ENCODE measurements at regions not wholly inside any gene's neighbourhood (a gene's known extent, or its start where the extent isn't known, plus 50 kb on each side); places are given as distances from the start of the nearest gene placed in this dataset.

DNA sequence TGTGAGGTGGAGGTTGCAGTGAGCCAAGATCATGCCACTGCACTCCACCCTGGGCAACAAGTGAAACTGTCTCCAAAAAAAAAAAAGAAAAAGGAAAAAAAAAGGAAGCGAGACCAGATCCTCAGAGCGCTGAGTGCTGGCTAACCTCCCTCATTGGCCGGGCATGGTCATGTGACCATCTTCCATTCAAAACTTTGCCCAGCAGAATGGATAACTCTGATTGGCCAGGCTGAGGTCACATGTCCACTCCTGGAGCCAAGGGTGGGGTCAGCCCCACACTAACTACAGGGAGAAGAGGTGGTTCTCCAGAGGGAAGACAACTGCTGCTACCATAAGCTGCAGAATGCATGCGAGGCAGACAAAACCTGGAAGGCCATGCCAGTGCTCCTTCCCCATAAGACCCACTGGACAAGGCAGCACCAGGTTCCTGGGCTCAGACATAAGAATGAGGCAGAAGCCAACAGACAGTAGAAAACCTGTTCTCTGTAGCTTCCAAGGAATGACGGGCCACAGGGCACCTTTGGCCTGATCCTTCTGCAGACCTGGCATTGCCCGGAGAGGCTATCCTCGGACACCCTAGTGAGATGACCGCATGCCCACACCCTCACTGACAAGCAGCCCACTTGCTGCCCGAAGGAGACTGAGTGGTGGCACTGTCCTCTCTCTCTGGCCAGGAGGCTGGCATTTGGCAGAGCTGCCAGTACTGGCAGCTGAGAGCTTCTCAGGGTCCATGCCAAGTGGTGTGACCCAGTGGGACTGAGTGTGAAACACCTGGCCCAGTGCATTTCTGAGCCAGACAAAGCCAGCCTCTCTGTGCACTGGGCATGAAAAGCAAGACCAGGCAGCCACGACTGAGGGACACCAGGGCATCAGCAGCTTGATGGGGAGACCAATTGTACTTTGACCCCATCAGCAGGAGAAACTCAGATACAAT is 311.9 kb upstream of the SULF2 start:
- DNase-seq = no peak

DNA sequence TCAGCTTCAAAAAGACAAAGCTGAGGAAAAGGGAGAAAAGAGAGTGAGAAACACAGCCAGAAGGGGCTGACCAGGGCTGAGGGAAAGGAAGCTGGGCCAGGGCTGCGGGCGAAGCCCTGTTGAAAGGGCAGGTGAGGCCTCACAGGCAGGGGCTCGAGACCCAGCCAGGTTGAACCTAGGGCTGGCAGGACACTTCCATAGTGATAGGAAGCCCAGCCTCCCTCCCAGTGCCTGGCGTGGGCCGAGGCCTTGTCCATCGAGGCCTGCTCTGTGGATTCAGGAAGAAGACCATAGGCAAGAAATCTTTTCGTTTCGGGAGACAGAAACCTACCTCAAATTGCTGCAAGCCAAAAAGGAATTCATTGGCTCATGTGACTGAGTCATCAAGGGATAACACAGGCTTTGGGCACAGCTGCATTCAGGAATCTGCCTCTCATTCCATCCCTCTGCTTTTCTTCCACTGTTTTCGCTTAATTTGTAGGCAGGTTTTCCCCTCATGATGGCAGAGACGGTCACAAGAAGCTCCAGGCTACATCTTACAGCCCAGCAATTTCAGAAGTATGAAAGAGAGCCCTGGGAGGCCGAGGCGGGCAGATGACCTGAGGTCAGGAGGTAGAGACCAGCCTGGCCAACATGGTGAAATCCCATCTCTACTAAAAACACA is 311.1 kb upstream of the SULF2 start:
- no peak for DNase-seq

DNA sequence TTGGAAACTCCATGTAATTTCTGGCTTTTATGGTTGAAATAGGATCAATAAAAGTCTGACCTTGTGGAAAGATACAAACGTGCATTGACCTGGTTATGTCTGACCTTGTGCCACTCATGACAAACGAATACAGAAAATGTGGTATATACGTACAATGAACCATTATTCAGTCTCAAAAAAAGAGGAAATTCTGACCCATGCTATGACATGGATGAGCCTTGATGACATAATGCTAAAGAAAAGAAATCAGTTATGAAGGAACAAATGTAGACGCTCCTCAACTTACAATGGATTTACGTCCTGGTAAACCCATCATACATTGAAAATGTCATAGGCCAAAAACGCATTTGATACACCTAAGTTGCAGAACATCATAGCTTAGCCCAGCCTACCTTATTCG is 309.7 kb upstream of the SULF2 start:
- no peak for DNase-seq

- DNase-seq = no peak
Observed at GRCh38 chr20:48094196-48094749, 309.0 kb upstream of the SULF2 start.

- no peak for DNase-seq
Observed at GRCh38 chr20:48092596-48093280, 307.5 kb upstream of the SULF2 start.

DNA sequence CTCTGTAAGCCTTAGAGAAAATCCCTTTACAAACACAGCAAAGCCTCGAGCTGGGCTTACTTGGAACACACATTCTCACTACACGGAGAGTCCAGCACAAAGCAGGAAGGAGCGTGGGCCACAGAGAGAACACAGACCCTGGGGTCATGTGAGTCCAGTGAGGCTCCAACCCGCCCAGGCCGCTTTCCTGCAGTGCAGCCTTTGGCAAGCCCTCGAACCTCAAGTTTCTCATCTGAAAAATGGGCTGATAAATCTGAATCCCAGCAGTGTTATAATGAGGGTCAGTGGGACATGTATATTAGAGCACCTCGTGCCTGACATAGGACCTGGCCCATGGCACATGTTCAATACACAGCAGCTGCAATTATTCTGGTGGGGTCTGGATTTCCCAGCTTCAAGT is 305.5 kb upstream of the SULF2 start:
- DNase-seq = no peak

- DNase-seq = no peak
Observed at GRCh38 chr20:48090314-48090713, 305.0 kb upstream of the SULF2 start.

GRCh38 chr20:48080583-48080982 is 295.3 kb upstream of the SULF2 start:
- no peak for DNase-seq

GRCh38 chr20:48079028-48079427 is 293.7 kb upstream of the SULF2 start:
- DNase-seq = no peak

DNA sequence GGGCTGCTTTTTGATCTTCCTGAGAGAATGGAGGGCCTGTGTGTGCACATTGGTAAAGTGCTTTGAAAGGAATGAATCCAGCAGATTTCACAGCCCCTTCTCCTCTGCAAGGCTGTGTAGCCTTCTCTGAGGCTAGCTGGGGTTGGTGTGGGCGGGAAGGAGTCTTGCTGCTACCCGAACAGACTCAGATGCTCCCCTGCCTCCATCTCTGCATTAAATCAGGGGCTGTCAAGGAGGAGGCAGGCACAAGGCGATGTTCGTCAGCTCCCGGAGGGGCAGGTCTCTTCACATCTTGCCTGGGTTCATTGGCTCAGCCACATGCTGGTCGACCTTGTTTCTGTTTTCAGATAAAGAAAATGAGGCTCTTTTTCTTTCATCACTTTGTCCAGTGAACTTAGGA is 291.5 kb upstream of the SULF2 start:
- DNase-seq = no peak

DNA sequence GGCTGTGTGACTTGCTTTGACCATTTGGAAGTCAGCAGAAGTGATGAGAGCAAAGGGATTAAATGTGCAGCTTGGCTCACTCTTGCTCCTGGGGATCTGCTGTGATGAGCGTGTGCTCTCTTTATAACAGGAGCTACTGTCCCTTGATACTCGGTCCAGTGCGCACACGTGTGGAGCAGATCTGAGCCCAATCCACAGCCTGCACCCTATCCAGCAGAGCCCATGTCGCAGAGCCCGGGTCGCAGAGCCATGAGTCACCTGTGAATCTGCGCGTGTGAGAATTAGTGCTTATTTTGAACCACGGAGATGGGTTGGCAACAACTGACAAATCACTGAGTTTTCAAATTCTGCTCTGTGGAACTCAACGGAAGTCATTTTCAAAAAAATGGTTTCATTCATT is 291.0 kb upstream of the SULF2 start:
- no peak for DNase-seq

DNA sequence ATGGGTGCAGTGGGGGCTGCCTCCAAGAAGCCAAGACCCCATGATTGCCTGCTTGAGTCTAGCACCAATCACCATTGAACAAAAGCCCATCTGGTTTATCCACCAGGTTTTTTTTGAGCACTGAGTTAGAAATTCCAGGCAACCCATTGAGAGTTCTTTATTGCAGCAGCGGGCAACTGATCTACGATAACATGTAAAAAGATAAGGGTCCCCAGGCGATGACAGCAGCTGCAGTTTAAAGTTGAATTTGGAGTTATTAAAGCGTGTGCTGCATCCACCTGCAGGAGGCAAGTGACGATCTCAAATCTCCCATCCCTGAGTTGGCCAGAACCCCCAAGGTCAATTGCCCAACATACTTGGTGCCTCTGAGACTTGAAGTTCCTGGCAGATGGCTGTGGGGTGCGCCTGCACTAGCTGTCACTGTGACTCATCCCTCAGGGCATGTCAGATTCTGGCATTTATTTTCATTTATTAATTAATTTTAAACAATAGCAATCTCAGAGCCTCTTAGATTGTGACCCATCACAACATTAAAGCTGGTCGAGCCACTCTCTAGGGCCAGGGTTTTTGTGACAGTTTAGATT is 290.4 kb upstream of the SULF2 start:
- DNase-seq = no peak

- no peak for DNase-seq
Observed at GRCh38 chr20:48070991-48071652, 285.8 kb upstream of the SULF2 start.

DNA sequence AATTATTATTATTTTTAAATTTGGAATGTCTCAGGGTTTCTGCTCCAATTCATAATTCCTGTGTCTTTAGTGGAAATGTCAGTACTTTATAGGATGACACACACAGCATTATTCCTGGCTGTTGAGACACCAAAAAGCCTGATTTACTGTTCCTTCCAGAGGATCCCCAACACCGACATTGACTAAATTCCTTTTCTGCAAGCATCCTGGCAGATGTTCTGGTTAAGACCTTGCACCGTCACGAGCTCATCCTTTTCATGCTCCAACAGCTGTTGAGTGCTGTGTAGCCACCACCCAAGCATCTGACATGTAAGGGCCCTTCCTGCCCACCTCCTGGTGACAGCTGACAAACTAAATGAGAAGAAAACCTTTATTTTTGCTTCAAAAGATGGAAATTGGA is 284.3 kb upstream of the SULF2 start:
- DNase-seq = no peak

DNA sequence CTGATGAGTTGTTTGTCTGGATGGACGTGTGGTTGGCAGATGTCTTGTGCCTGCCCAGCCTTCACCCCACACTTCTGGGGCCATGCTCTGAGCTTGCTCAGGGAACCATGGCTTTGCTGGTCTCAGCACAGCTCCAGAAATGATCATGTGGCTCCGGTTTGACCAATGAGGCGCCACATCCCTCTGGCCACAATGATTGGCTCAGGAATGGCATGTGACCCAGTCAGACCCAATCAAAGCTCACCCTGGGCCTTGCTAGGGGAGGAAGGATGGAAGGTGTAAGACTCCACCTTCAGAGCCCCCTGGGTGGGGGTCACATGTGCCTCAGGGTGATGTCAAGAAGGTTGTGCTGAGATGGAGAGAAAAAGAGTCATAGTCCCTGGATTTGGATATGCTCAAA is 281.6 kb upstream of the SULF2 start:
- DNase-seq = no peak

GRCh38 chr20:48066246-48066645 is 281.0 kb upstream of the SULF2 start:
- no peak for DNase-seq

DNA sequence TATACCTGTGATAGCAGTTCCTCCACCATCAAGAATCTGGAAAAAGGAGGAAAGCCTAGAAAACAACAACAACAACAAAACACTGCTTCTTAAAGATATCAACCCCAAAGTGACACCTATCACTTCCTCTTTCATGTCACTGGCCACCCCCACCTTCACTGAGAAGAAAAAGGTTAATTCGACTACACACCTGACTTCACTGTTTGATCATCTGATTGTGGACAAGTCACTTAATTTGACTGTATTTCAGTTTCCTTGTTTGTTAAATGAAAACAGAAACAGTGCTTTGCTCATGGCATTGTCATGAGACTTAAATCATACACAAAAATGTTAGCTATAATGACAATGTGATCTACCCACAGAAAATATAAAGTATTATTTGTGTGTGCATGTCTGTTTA is 280.6 kb upstream of the SULF2 start:
- DNase-seq = no peak

GRCh38 chr20:48064929-48065328 is 279.6 kb upstream of the SULF2 start:
- no peak for DNase-seq

- DNase-seq = no peak
Observed at GRCh38 chr20:48060841-48061720, 275.8 kb upstream of the SULF2 start.

- DNase-seq = no peak
Observed at GRCh38 chr20:48058611-48059559, 273.6 kb upstream of the SULF2 start.
